GM19328 (cell line): ENCODE measurements at regions not wholly inside any gene's neighbourhood (a gene's known extent, or its start where the extent isn't known, plus 50 kb on each side); places are given as distances from the start of the nearest gene placed in this dataset.

Source experiments
- ATAC-seq: cut with Tn5 transposase; IDR thresholded peaks from one replicate; pipeline ENCODE4 v1.9.1; 2021; ENCODE audit warnings: mild to moderate bottlenecking, moderate library complexity; ENCODE audit not compliant: unreplicated experiment

DNA sequence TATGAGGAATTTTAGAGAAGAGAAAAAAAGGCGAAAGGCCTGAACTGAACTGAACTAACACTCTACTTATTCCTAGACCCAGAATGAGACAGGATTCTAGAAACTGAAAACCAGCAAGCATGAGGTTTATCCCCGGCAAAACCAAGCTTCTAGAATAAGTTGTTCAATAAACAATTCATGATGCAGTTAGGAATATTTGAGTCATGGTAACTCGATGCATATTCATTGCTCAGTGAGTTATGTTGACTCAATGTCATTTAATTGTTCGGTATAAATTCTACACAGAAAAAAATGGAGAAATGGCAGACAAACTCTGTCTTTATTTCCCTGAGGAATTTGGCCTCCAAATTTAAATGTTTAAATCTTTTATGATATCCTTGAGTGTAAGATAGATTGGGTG lies 321.5 kb downstream of the SATB2 start:
- ATAC-seq: no peak

- no peak for ATAC-seq
Observed at GRCh38 chr2:199131876-199132275, 325.9 kb downstream of the SATB2 start.

DNA sequence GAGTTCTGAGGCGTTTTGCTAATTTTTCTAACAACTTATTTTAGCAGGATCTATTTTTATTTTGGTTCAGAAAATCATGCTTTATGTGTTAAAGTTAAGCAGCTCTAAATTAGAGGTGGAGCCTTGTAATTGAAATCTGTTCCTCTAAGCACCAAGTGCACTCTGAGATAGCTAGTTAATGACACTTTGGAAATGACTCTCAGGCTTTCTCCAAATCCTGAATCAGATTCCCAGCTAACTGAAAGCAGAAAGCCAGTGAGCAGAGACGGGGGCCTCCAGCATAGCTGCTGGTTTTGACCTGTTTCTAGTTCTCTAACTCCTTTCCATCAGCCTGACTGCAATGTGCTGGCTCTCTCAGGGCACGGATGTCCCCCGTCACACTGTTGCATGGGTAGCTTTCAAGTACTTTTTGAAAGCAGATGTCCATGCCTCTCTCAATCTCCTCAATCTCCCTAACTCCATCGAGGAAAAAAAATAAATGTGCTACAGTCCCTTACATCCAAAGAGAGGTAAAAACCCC lies 326.5 kb downstream of the SATB2 start:
- ATAC-seq: no peak

DNA sequence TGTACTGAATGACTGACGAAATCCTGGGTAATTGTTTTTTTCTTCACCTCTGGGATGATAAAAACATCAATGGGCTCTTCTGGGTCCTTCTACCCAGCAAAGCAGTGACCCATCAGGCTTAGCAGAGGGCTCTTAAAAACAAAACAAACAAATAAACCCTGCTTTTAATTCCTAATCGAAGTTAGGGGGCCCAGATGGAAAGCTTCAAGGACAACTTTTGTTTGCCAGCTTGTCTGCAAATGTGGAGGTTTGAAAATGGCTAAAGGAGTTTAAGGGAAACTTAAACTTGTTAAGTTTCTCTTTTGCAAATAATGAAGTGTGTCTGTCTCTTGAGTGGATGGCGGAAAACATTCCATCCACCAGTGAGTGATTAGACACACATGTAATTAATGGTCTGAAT lies 327.2 kb downstream of the SATB2 start:
- ATAC-seq: no peak

DNA sequence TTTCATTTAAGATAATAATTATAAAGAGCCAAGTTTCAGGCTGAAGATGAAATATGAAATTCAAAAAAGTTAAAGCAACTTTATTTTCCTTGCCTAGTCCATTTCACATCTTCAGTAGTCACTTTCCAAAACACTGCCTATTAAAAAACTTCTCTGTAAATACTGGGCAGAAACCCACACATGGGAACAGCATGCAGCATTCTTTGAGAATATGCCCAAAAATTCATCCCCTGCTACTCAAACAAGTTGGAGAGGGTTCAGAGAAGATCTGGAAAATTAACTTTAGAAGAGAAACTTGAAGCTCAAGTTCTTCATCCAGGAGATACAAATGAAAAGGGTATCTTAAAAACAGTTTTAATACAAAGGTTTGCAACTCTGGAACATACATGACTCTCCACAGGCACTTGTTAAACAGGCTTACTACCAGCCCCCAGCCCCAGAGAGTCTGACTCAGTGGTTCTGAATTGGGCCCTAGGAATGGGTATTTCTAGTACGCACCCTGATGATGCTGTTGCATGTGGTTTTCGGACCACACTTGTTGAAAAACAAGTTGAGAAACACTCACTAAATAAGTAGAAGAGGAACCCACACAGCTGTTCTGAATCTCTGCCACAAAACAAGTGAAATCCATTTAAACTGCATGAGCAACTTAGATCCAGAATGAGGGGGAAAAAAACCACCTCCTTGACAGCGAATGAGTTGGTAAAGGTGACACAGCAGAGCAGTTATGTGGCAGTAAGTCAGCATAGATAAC lies 329.1 kb downstream of the SATB2 start:
- ATAC-seq: no peak

DNA sequence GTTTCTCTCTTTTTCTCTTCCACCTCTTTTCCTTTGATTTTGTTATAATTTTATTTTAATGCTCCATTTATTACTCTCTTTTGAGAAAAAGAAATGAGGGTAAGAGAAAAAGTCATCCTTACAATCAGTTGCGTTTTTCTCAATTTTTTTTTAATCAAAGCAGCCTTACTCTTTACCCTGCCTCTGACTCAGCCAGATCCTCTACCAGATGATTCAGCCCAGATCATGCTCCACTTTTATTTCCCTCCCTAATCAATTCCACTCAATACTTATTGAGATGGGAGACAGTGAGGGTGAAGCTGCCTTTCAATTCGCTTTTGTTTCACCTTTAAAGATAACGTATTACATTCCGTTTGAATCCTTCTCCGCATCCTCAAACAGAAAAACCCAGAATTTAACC lies 337.9 kb downstream of the SATB2 start:
- ATAC-seq: no peak

GRCh38 chr2:199118673-199119112 lies 339.0 kb downstream of the SATB2 start:
- ATAC-seq: no peak

DNA sequence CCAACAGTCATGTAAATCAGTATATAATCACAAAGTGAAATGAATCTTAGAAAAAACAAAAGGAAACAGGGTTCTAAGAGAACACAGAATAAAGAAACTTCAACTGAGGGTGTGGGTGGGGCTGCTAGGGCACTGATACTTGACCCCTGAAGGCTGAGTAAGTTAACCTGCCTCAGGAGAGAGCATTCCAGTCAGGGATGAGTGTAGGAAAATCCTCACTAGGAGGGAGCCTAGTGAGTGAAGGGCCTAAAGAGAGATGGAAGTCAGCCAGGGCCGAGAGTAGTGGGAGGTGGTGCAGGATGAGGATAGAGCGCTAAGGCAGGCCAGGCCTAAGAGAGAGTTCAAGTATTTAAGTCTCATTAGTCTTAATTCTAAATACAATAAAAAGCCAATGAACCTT lies 342.6 kb downstream of the SATB2 start:
- no peak for ATAC-seq

- no peak for ATAC-seq
Observed at GRCh38 chr2:199113111-199113510, 344.6 kb downstream of the SATB2 start.

DNA sequence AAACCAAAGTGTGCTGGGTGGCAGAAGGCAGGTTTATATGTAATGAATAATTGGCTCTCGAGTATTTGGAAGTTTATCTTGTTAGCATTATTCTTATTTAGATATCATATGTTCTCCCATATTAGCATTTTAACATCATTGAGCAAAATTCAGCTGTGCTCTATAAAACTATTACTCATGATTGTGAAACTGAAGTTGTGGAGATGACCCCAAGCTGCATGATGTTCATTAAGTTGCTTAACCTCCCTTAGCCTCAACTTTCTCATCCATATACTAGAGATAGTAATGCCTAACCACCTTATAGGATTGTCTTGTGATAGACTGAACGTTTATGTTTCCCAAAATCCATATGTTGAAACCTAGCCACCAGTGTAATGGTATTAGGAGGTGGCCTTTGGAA lies 346.3 kb downstream of the SATB2 start:
- no peak for ATAC-seq

DNA sequence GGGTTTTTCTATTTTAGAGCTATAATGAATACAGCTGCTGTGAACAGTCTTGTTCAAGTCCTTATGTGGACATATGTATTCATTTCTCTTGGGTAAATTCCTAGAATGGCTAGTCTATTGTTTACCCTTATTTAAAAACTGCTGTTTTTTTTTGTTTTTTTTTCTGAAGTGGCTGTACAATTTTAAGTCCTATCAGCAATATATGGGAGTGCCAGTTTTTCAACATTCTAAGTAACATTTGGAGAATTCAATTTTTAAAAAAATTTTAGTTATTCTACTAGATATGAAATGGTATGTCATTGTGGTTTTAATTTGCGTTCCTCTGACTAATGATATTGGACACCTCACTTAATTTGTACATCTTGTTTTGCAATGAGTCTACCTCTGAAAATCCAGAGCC lies 349.7 kb downstream of the SATB2 start:
- ATAC-seq: no peak

- ATAC-seq: no peak
Observed at GRCh38 chr2:199105826-199106225, 351.9 kb downstream of the SATB2 start.

DNA sequence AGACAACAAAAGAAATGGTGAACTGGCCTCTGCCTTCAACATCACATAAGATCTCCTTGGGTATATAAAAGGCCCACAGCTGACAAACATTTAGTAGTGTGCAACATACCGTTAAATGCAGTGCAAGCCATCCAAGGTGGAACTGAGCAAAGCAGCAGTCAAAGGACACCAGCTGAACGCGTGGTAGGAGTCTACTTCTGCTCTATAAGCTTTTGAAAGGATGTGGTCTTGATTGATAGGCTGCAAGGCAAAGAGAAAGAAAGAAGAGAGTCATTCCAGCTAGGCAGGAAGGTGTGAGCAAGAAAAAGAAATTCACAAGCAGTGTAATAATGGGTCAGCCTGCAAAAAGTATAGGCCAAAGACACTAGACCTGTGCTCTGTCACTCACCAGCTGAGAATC lies 356.3 kb downstream of the SATB2 start:
- ATAC-seq: no peak

DNA sequence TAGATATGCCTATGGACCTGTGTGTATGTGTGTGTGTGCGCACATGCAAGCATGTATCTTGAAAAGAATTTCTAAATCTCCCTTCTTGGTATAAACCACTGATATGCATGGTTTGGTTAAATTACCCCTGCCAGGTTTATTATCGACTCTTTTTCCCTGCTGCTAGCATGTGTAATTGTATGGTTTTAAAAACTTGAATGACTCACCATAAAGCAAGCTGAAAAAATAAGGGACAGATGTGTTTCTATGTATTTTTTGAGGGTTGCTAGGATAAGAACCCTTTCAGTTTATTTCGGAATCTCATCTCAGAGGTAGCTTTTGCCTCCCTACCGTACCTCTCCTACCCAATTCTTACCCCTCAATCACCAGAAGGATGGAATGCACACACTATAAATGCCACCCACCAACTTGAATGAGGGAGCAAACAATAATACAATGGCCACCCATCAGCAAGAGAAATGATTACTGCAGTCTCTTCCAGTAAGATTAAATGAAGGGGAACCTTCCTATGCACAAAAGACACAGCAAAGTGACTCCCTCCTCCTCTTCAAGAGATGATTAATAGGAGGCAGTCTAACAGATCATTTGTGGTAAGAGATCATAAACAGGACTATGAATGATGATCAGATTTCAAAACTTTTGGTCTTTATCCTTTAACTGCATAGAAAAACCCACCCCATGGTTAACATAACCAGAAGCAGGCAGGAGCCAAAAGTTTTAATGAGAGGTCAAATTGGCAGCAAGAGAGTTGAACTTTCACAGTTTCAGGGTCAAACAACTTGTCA lies 357.2 kb downstream of the SATB2 start:
- ATAC-seq: no peak

GRCh38 chr2:199092419-199092818 lies 365.3 kb downstream of the SATB2 start:
- ATAC-seq: no peak

DNA sequence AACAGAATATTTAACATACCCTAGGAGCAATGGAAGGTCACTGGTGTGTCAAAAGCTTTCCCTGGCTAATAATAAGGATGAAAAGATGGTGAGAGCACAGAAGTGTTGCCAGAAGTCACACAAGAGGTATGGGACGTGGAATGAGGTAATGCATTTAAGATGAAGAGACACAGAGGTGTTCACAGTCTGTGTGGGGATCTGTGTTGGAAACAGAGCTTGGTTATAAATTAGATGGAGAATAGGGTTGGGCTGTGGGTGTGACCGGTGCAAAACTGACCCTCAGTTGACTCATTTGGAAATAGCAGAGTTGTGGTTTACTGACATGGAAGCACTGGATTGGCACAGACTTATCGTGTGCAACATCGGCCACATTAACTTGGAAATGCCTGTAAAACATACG lies 372.5 kb downstream of the SATB2 start:
- ATAC-seq: no peak

DNA sequence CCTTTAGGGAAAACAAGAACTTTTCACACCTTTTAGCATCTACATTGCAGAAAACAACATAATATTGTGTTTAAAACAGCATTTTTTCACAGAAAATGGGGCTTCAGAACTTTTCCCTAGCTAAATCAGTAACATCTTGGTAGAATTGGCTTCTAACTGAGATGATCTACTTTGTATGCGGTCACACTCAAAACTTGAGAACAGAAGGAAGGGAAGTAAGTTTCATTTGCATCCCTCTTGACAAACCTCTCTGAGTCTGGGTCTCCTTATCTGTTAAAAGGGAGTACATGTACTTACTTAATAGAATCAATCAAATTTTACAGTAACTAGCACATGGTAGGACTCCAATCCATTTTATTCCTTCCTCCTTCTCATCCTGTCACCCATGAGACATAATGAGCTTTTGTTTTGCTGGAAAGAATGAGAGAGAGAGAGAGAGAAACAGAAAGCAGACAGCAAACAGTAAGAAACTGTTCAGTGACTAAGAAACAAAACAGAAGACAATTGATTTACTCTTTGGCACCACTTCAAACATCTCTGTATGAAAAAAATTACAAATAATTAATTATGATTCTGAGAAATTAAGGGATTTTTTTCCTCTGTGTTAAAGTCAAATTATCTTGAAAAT lies 387.3 kb downstream of the SATB2 start:
- no peak for ATAC-seq

DNA sequence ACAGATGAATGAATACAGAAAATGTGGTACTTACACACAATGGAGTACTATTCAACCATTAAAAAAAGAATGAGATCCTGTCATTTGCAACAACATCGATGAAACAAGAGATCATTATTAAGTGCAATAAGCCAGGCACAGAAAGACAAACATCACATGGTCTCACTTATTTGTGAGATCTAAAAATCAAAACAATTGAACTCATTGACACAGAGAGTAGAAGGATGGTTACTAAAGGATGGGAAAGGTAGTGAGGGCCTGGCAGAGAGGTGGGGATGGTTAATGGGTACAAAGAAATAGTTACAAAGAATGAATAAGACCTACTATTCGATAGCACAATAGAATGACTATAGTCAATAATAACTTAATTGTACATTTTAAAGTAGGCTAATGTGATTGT lies 393.5 kb downstream of the SATB2 start:
- ATAC-seq: no peak

- ATAC-seq: no peak
Observed at GRCh38 chr2:199057936-199058335, 399.8 kb downstream of the SATB2 start.

GRCh38 chr2:199055336-199055735 lies 402.4 kb downstream of the SATB2 start:
- ATAC-seq: no peak

DNA sequence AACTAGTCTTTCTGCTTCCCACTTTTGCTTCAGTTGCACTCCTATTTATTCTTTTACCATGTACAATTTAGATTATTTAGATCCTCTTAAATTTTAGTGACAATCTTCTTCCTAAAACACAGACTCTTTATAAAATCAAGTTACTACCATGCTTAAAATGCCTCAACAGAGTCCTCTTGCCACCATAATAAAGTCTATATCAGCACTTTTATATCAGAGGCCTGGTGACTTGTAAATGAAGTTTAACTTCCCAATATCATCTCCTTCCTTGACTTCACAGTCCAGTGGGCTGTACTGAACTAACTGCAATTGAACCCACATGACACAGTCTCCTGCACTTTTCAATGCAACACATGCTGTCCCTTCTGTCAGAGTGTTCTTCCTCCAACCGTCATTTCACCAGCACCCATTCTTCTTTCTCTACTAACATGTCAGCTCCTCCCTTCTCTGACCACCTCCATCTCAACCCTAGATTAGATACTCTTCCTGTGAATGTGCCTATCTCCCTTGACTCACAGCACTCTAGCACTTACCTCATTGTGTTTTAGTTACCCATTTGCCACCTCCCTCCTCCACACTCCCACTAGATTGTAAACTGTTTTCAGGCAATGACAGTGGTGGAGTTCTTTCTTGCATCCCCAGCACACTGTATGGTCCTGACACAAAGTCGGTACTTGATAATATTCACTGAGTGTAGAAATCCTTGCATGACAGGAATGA lies 414.9 kb downstream of the SATB2 start:
- no peak for ATAC-seq
